IPS DF 4.7 (cell line): ENCODE measurements at regions not wholly inside any gene's neighbourhood (a gene's known extent, or its start where the extent isn't known, plus 50 kb on each side); places are given as distances from the start of the nearest gene placed in this dataset.
"Not testable (repeated sequence)": the region's sequence is repeated elsewhere in the genome, so short reads cannot be mapped to it uniquely, and the experiment has no call there.

Experiments used
- DNase-seq: peaks from one replicate; pipeline ENCODE4 v3.0.0-alpha.2; 2013; ENCODE audit warnings: low spot score; ENCODE audit errors: extremely low read depth

- no peak for DNase-seq
Observed at GRCh38 chr2:186181625-186182024, 304.4 kb upstream of the ZC3H15 start.

GRCh38 chr2:186182366-186182765 lies 303.7 kb upstream of the ZC3H15 start:
- not testable (repeated sequence) for DNase-seq

GRCh38 chr2:186183406-186183805 lies 302.7 kb upstream of the ZC3H15 start:
- no peak for DNase-seq

GRCh38 chr2:186187854-186188253 lies 298.2 kb upstream of the ZC3H15 start:
- no peak for DNase-seq

GRCh38 chr2:186189816-186190215 lies 296.2 kb upstream of the ZC3H15 start:
- DNase-seq, result no peak

GRCh38 chr2:186195696-186196095 lies 290.4 kb upstream of the ZC3H15 start:
- no peak for DNase-seq

GRCh38 chr2:186197955-186198354 lies 288.1 kb upstream of the ZC3H15 start:
- no peak for DNase-seq

GRCh38 chr2:186199029-186199428 lies 287.0 kb upstream of the ZC3H15 start:
- DNase-seq, result no peak

GRCh38 chr2:186201371-186201770 lies 284.7 kb upstream of the ZC3H15 start:
- DNase-seq, result no peak

GRCh38 chr2:186205254-186205911 lies 280.7 kb upstream of the ZC3H15 start:
- DNase-seq, result no peak

GRCh38 chr2:186209532-186209931 lies 276.5 kb upstream of the ZC3H15 start:
- DNase-seq, result no peak

- DNase-seq, result no peak
Observed at GRCh38 chr2:186220409-186220808, 265.7 kb upstream of the ZC3H15 start.

- DNase-seq, result no peak
Observed at GRCh38 chr2:186229265-186229664, 256.8 kb upstream of the ZC3H15 start.

GRCh38 chr2:186241874-186242273 lies 244.2 kb upstream of the ZC3H15 start:
- no peak for DNase-seq

- DNase-seq, result no peak
Observed at GRCh38 chr2:186254759-186255158, 231.3 kb upstream of the ZC3H15 start.

GRCh38 chr2:186255823-186256222 lies 230.2 kb upstream of the ZC3H15 start:
- no peak for DNase-seq

GRCh38 chr2:186256540-186256939 lies 229.5 kb upstream of the ZC3H15 start:
- DNase-seq, result no peak

GRCh38 chr2:186263673-186264250 lies 222.3 kb upstream of the ZC3H15 start:
- no peak for DNase-seq

- no peak for DNase-seq
Observed at GRCh38 chr2:186269536-186269935, 216.5 kb upstream of the ZC3H15 start.

- DNase-seq, result no peak
Observed at GRCh38 chr2:186273953-186274352, 212.1 kb upstream of the ZC3H15 start.

- DNase-seq, result no peak
Observed at GRCh38 chr2:186274936-186275575, 211.0 kb upstream of the ZC3H15 start.

- no peak for DNase-seq
Observed at GRCh38 chr2:186276909-186277308, 209.2 kb upstream of the ZC3H15 start.

GRCh38 chr2:186281726-186282125 lies 204.3 kb upstream of the ZC3H15 start:
- no peak for DNase-seq
